GM18873 (cell line): ENCODE measurements at regions not wholly inside any gene's neighbourhood (a gene's known extent, or its start where the extent isn't known, plus 50 kb on each side); places are given as distances from the start of the nearest gene placed in this dataset.
"Not testable (repeated sequence)": the region's sequence is repeated elsewhere in the genome, so short reads cannot be mapped to it uniquely, and the experiment has no call there.

ENCODE experiments used
- ATAC-seq: cut with Tn5 transposase; IDR thresholded peaks from one replicate; pipeline ENCODE4 v1.9.1; 2021; ENCODE audit warnings: mild to moderate bottlenecking, moderate library complexity, moderate number of reproducible peaks; ENCODE audit not compliant: unreplicated experiment, low FRiP score

DNA sequence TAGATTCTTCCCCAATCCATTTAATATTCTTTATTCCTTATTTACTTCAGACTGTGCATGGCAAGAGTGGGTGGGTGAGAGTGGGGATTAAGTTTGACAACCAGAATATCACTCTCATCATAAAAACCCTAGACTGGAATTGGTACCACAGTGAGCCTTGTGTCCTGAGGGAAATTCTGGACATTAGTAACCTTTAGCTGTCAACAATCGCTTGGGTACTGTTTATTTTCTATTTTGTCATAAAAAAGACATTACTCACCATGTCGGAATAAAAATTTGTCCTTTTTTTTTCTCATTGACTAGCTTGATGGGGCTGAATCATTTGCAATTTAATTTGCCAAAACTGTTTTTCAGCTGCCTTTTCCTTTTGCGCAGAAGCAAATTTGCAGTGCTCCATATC lies 176.1 kb upstream of the SEMA3C start:
- ATAC-seq = no peak

DNA sequence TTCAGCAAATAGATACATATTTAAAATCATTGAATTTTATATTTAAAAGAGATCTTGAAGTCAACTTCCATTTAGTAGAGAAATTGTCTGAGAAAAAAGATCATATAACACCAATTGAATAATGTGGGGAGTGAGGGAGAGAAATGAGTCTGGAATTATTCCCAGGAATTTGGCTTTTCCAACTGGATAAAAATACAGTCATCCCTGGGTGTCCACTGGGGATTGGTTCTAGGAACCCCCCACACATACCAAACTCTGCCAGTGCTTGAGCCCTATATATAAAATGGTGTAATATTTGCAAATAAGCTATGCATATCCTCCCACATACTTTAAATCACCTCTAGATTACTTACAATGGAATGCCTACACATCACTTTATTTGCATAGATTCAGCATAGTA lies 162.8 kb upstream of the SEMA3C start:
- ATAC-seq = no peak

DNA sequence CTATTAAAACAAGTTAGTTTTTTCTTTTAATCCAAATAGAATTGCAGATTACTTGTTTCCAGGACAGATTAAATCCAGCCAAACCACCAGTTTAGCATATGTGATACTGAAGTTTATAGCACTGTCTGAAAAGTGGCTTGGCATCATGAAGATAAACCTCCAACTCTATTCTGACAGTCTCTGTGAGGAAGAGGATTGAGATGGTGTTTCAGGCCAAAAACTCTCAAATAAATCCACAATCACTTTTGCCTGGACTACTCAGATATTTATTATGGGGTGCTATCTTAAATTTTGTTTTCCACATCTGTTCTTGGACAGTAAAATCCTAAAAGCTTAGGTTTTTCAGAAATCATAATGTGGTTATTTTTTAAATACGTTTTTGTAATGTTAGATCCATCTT lies 161.7 kb upstream of the SEMA3C start:
- no peak for ATAC-seq

DNA sequence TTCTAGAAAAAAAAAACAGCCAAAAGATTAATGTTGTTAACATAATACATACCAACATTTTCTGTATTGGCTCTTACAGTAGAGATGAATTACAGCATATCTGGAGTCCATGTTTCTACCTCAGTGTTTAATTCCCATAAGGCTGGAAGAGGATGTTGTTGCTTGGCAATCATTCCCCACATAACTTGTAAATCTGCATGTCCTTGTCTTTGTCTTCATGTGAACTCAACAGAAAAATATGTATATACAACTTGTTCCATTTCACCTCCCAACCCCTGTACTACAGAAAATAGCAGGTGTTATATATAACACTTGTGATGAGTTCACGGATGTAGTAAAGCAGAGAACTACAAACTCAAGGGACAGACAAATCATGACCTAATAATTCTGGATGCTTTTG lies 160.9 kb upstream of the SEMA3C start:
- no peak for ATAC-seq

DNA sequence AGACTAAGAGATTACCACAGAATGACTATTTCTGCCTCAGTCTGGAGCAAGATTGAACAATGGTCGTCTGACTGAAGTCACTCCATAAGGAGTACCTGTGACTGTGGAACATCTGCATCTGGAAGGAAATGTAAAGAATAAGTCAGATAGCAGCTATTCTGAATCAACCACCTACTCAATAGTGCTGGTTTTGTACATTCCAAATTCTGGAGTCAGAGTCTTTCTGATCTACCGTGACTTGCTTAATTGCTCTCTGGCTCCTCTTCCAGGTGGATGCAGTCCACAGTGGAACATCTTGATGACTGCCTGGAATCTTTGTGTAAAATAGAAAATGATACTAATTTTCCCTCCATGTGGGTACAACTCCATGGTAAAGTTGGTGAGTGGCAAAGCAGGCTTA lies 156.3 kb upstream of the SEMA3C start:
- ATAC-seq = no peak

DNA sequence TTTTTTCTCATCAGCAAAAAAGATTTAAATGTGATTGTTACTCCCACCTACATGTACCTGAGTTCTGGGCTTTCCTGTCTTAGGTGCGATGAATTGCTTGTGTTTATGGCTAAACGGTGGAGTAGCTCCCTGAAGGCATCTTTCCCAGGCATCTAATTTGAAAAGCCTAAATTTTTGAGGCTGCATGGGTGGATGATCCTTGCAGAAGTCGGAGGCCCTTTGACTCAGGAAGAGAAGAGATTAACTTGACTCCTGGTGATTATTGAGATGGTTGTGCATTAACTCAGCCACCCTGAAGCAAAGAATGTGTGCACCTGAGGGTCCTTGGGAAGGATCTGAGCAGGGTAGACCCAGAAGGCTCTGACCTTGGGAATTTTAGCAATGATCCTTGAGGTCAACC lies 155.6 kb upstream of the SEMA3C start:
- ATAC-seq = no peak

DNA sequence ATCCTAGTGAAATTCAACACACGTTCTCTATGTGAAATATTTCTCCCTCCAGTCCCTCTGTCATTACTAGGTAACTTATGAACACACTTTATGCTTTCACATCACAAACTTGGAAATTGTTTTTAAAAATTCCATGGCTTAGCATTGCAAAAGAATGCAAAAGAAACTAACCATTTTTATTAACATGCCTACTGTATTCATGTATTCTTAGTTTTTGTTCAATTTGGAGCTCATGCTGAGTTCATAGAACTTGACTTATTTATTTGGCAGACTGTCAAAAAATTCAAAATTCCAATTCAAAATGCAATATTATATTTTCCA lies 155.0 kb upstream of the SEMA3C start:
- no peak for ATAC-seq

DNA sequence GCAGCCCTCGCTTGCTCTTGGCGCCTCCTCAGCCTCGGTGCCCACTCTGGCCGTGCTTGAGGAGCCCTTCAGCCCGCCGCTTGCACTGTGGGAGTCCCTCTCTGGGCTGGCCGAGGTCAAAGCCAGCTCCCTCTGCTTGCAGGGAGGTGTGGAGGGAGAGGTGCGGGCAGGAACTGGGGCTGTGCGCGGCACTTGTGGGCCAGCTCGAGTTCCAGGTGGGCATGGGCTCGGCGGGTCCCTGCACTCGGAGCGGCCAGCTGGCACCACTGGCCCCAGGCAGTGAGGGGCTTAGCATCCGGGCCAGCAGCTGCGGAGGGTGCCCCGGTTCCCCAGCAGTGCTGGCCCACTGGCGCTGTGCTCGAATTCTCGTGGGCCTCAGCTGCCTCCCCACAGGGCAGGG lies 152.1 kb upstream of the SEMA3C start:
- ATAC-seq = no peak

DNA sequence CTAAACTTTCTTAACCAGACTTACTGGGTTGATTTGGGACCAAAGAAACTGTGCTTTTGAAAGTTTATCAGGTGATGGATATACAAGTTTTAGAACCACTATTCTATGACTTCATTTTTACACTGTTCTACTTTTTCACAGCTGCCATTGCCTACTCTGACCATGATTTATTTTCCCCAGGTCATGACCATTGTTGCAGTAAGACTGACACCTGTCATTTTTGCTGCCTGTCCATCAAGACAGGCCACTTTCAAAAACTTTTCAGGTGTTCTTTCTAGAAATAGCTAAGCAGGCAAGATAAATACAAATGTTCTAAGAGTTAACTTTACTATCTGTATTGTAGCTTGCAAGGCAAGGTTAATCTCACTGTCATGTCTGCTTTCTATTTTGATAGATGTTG lies 147.9 kb upstream of the SEMA3C start:
- ATAC-seq = no peak

DNA sequence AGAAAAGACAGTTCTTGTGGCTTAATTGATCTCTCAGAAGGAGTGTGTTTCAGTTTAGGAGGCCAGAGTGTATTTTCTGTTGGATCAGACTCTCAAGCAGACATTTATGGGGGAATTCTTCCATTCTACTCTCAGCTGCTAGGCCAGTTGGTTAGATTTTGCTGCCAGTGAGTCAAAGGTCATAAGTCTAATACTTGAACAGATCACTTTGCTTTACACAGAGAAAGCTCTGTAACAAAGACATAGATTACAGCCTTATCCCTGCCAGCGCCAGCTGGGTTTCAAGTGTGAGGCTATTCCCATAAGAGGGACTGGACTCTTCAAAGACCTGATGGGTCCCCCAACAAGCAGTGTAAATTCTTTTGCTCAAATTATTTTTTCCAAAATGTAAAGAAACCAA lies 145.6 kb upstream of the SEMA3C start:
- ATAC-seq = no peak

DNA sequence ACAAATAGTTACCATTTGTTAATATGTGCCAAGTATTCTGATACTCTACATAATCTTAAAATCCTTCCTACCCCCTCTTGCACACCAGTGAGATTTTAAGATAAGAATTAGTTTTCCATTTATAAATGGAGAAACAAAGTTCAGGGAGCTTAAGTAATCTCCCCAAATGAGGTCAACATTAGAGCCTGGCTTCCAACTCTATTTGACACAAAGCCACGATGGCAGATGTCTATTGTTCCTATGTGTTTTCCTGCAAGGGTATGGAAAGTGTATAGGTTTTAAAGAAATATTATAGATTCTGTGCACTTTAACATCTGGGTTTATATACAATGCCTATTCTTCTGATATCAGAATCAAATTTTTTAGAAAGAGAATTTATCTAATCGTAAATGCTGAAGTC lies 143.9 kb upstream of the SEMA3C start:
- ATAC-seq = no peak

DNA sequence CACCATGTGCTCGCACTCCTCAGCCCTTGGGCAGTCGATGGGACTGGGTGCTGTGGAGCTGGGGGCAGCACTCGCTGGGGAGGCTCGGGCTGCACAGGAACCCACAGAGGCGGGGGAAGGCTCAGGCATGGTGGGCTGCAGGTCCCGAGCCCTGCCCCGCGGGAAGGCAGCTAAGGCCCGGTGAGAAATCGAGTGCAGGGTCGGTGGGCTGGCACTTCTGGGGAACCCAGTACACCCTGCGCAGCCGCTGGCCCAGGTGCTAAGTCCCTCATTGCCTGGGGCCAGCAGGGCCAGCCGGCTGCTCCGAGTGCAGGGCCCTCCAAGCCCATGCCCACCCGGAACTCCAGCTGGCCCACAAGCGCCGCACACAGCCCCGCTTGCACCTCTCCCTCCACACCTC lies 138.6 kb upstream of the SEMA3C start:
- not testable (repeated sequence) for ATAC-seq

DNA sequence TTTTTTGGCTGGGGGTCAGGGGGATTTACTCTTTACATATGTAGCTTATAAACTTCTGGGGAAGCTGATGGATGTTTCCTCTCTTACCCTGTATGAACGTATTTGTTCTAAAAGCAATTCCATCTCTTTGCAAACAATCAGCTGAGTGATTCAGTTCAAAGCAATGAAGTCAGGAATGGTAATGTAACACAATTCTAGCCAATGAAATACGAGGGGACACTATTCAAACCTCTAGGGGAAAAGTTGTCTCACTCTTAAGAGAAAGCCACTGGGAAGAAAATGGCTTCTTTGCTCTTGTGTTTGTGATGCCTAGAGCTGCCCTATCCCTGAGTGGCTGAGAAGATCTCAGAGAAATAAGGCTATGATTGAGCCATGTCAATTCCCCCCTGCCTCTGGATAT lies 134.8 kb upstream of the SEMA3C start:
- no peak for ATAC-seq

DNA sequence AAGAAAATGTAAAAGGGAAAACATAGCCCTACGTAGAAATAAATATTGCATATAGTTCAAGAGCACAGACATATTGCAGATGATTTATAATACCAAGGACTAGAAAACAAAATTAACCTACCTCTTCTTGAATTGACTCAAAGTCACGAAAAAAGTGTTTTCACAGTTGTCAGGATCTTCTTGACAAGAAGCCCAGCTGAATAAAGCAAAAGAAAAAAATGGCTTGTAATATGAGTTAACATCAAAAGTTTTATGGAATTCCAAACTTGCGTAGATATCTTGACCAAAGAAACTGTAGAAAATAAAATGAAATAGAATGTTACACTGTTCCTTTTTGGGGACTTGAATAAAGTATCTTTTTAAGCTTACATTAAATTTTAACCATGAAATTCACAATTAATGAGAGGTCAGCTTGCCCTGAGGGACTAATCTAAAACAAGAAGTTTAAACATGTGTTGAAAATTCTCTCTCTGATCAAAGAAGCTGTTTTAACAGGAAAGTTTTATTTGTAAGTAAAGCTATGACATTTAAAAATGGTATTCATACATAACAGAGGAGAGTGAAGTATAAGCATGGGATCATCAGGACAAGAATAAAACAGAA lies 133.1 kb upstream of the SEMA3C start:
- ATAC-seq = no peak

DNA sequence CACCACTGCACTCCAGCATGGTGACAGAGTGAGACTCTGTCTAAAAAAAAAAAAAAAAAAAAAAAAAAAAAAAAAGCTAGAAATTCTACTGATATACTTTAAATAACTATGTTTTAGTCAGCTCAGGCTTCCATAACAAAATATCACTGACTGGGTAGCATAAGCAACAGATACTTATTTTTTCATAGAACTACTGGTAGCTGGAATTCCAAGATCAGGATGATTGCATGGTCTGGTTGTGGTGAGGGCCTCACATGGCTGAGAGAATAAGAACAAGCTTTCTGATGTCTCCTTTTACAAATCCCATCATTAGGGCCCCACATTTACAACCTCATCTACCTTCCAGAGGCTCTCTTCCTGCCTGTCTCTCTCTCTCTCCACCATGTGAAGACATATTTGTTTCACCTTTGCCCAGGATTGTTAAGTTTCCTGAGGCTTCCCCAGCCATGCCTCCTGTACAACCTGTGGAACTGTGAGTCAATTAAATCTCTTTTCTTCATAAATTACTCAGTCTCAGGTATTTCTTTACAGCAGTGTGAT lies 126.7 kb upstream of the SEMA3C start:
- no peak for ATAC-seq

DNA sequence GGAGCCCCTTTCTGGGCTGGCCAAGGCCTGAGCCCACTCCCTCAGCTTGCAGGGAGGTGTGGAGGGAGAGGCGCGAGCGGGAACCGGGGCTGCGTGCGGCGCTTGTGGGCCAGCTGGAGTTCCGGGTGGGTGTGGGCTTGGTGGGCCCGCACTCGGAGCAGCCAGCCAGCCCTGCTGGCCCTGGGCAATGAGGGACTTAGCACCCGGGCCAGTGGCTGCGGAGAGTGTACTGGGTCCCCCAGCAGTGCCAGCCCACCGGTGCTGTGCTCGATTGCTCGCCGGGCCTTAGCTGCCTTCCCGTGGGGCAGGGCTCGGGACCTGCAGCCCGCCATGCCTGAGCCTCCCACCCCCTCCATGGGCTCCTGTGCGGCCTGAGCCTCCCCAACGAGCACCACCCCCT lies 123.8 kb upstream of the SEMA3C start:
- ATAC-seq = not testable (repeated sequence)

DNA sequence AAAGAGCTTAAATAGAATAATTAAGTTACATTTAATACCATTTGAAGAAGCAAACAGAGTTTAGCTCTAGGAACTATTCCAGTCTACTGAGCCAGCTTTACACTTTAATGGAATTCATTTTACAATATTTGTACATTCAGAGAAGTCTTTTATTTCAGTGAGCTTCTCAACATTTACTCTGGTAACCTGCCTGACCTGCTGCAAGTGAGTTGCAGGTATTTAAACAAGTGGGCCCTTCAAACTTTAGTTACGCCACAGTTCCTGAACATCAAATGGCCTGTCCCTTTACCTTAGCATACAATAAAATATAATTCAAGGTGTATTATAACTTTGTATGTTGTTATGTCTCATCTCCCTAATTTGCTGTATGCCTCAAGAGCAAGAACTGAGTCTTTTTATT lies 121.6 kb upstream of the SEMA3C start:
- ATAC-seq = no peak

DNA sequence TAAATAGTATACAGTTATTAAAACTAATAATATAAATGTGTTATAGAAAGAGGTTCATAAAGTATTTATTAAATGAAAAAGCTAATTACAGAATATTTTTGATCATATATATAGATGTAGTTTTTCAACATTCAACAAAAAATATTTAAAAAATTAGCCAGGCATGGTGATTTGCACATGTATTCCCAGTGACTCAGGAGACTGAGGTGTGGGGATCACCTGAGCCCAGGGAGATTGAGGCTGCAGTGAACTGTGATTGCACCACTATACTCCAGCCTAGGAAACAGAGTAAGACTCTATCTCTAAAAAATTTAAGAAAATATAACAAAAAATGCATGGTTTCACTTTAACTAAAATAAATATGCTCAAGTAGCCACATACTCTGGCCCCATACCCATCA lies 118.0 kb upstream of the SEMA3C start:
- ATAC-seq = no peak

DNA sequence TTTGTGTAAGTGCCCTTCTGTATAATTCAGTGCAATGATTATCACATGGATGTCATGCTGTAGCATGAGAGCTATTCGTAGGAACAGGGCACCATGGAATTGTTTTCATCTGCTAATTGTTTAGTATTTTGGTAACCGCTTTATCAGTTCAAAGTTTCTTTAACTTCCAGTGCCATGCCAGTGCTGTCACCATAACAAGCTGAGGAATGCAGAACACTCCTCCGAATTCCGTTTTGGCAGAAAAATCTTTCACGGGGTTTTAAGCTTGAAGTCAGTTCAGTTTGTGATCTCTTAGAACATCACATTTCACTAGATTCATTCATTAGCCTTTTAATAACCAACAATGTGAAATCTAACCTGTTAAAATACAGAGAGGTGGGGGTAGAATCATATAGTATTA lies 117.2 kb upstream of the SEMA3C start:
- ATAC-seq = no peak

DNA sequence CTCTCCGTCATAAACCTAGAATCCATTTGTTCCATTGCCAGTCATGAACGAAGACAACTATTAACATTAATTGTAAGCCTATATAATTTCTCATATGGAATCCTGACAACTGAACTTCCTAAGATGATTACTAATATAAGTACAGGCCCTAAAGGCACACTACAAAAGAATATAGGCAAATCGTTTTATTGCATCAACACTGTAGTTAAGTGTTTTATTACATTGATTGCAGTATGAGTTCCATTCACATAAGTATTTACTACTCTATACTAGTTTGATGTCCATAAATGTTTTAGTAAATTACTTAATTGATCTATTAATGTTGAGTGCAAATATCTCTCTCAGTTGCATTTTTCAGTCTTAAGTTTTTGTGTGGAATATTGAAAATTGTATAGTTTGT lies 113.1 kb upstream of the SEMA3C start:
- ATAC-seq = no peak

DNA sequence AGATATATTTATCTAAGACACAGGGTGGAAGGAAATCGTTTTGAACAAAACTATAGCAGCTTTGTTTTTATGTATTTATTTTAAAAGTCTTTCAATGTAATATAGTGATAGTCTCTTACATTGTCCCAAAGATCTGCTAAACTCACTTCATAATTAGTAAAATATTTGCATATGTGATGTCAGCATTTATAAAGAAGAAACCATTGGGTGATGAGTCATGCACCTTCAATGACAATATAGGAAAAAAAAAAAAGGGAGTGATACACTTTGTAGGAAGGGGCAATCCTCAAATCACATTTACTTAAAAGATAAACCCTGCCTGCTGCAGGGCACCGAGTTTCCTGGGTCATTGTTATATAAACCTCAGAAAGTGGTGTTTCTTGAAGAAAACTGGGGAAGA lies 112.4 kb upstream of the SEMA3C start:
- no peak for ATAC-seq

DNA sequence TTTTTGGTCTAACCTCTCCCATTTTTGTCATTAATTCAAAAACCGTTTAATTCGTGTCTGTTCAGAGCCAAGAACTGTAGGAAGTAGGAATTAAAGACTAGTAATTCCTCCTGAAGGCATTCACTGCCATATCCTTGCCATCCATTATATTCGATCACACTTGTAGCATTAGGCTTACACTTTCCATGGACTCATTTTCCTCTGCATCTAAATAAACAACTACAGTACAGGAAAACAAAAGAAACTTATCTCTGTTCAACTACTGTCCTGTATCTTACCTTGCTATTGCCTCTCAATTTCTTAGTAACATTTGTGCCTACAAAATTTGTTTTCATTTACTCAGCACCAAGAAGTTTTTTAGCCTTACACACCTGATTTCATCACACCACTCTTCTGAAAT lies 111.6 kb upstream of the SEMA3C start:
- ATAC-seq = no peak

DNA sequence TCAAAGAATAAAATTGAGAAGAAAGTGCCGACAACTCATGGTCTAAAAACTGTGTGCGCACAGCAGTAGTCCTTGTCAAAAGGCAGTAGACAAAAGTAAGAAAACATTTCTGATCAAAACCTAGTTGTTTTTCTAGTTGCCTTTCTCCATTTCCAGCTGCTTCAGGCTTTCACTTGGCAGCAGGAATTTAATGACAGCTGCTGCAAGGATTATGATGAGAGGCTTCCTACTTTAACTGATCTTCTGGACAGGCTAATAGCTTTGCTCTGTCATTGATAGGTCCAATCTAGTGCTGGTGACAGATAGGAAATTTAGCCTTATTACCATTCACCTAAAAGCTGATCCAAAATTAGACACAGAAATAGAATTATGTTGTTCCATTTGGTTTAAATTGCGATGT lies 110.7 kb upstream of the SEMA3C start:
- ATAC-seq = no peak
